ENCODE measurements at regions not wholly inside any gene's neighbourhood (a gene's known extent, or its start where the extent isn't known, plus 50 kb on each side); places are given as distances from the start of the nearest gene placed in this dataset.

GRCh38 chr6:144413418-144413817 is 128.3 kb downstream of the UTRN start:
- FAIRE-seq (no peak), ATAC-seq (no peak), DNase-seq (no peak)
- no peak overlapping the region for H3K4me3 ChIP-seq
- intact Hi-C loops (cut with DNase I): no loop called here
- no peak for TF ChIP-seq CTCF (IDR thresholded peaks at IDR 0.05)
- peaks cover 0 to 11% (median 6%) of the 10 kb centered on the region in 3 donors for H3K4me1 ChIP-seq
- no peaks in the 10 kb centered on the region for H3K27me3 ChIP-seq
- 70 to 78% methylated on average over 4 of the region's 4 CpGs for WGBS, 2 donors
- H3K27ac ChIP-seq: no peak overlapping the region
- H3K36me3 ChIP-seq: no peaks in the 10 kb centered on the region
- H3K9me3 ChIP-seq: no peaks in the 10 kb centered on the region

- Histone ChIP-seq H3K27me3 (no peaks in the 10 kb centered on the region), H3K27ac (no peak overlapping the region), H3K9me3 (no peaks in the 10 kb centered on the region), H3K4me1 (peaks cover 0 to 16% (median 10%) of the 10 kb centered on the region in 3 donors), H3K36me3 (no peaks in the 10 kb centered on the region), H3K4me3 (no peak overlapping the region)
- TF ChIP-seq CTCF (IDR thresholded peaks at IDR 0.05): no peak
- ATAC-seq: peak; percentile 33 to 55 (median 46)
- no peak for DNase-seq
- 57 to 63% methylated on average over 3 of the region's 3 CpGs for WGBS, 2 donors
- intact Hi-C loops (cut with DNase I): no loop called here
- no peak for FAIRE-seq
Measured at GRCh38 chr6:144415014-144415413, 129.9 kb downstream of the UTRN start.

GRCh38 chr6:144415835-144416237 is 130.7 kb downstream of the UTRN start:
- no peak for ATAC-seq

GRCh38 chr6:144416244-144416643 is 131.1 kb downstream of the UTRN start:
- Histone ChIP-seq H3K36me3 (no peaks in the 10 kb centered on the region), H3K4me1 (peaks cover 0 to 21% (median 10%) of the 10 kb centered on the region in 3 donors), H3K4me3 (no peak overlapping the region), H3K27ac (no peak overlapping the region), H3K27me3 (no peaks in the 10 kb centered on the region), H3K9me3 (no peaks in the 10 kb centered on the region)
- ATAC-seq (no peak), FAIRE-seq (no peak), DNase-seq (no peak)
- intact Hi-C loops (cut with DNase I): no loop called here
- no peak for TF ChIP-seq CTCF (IDR thresholded peaks at IDR 0.05)
- 89 to 95% methylated on average over 4 of the region's 4 CpGs for WGBS, 2 donors

More at GRCh38 chr6:144415835-144416237, 130.7 kb downstream of the UTRN start:
- Histone ChIP-seq H3K27me3 (no peaks in the 10 kb centered on the region), H3K9me3 (no peaks in the 10 kb centered on the region), H3K36me3 (no peaks in the 10 kb centered on the region), H3K4me1 (peaks cover 0 to 21% (median 10%) of the 10 kb centered on the region in 3 donors), H3K27ac (no peak overlapping the region), H3K4me3 (no peak overlapping the region)
- no peak for TF ChIP-seq CTCF (IDR thresholded peaks at IDR 0.05)
- intact Hi-C loops (cut with DNase I): no loop called here
- FAIRE-seq (no peak), DNase-seq (no peak)
- WGBS, 2 donors: 59 to 69% methylated on average over 2 of the region's 2 CpGs

GRCh38 chr6:144416773-144417172 is 131.6 kb downstream of the UTRN start:
- Histone ChIP-seq H3K27me3 (no peaks in the 10 kb centered on the region), H3K9me3 (no peaks in the 10 kb centered on the region), H3K36me3 (no peaks in the 10 kb centered on the region), H3K27ac (no peak overlapping the region), H3K4me1 (peaks cover 0 to 21% (median 5%) of the 10 kb centered on the region in 3 donors), H3K4me3 (no peak overlapping the region)
- WGBS, 2 donors: 90 to 94% methylated on average over 1 of the region's 1 CpG
- ATAC-seq (no peak), FAIRE-seq (no peak), DNase-seq (no peak)
- no peak for TF ChIP-seq CTCF (IDR thresholded peaks at IDR 0.05)
- intact Hi-C loops (cut with DNase I): no loop called here
